GM23338 (cell line): ENCODE measurements at regions not wholly inside any gene's neighbourhood (a gene's known extent, or its start where the extent isn't known, plus 50 kb on each side); places are given as distances from the start of the nearest gene placed in this dataset.

Experiments used
- ATAC-seq: fragments of 200-7000 bp; cut with Tn5 transposase; 3 replicates; pipeline ENCODE4 v1.9.1; 2020
- DNase-seq: peaks from one replicate; pipeline ENCODE4 v3.0.0-alpha.2; 2015; ENCODE audit warnings: low spot score
- H2AFZ ChIP-seq: fragments of 200-600 bp; sonication (generic); 2 replicates; pipeline ENCODE4 v1.8.0; 2016; ENCODE audit warnings: antibody characterized with exemption, mild to moderate bottlenecking, moderate library complexity
- H3F3A ChIP-seq: fragments of 200-600 bp; sonication (generic); replicated peaks from 2 replicates; pipeline ENCODE4 v1.8.0; 2017; ENCODE audit warnings: antibody characterized with exemption, mixed run types, low read depth
- H3K27ac ChIP-seq: fragments of 200-600 bp; sonication (generic); 2 replicates; pipeline ENCODE4 v1.6.1; 2016; ENCODE audit warnings: low read depth
- H3K27me3 ChIP-seq: fragments of 200-600 bp; sonication (generic); 2 replicates; pipeline ENCODE4 v1.8.0; 2016; ENCODE audit warnings: mild to moderate bottlenecking, mixed run types, moderate library complexity; ENCODE audit not compliant: insufficient read depth
- H3K36me3 ChIP-seq: fragments of 200-600 bp; sonication (generic); 2 replicates; pipeline ENCODE4 v1.8.0; 2016; ENCODE audit warnings: mild to moderate bottlenecking; ENCODE audit not compliant: insufficient read depth
- H3K4me1 ChIP-seq: fragments of 200-600 bp; sonication (generic); 2 replicates; pipeline ENCODE4 v1.8.0; 2016; ENCODE audit warnings: mild to moderate bottlenecking, moderate library complexity; ENCODE audit not compliant: insufficient read depth
- H3K4me2 ChIP-seq: fragments of 200-600 bp; sonication (generic); 2 replicates; pipeline ENCODE4 v1.7.1; 2017; ENCODE audit warnings: mixed run types
- H3K4me3 ChIP-seq: fragments of 200-600 bp; sonication (generic); 2 replicates; pipeline ENCODE4 v1.6.1; 2016; ENCODE audit warnings: mixed run types
- H3K79me2 ChIP-seq: fragments of 200-600 bp; sonication (generic); replicated peaks from 2 replicates; pipeline ENCODE4 v1.8.0; 2017; ENCODE audit warnings: mild to moderate bottlenecking; ENCODE audit not compliant: insufficient read depth
- H3K9me2 ChIP-seq: fragments of 200-600 bp; sonication (generic); 2 replicates; pipeline ENCODE4 v1.8.0; 2017; ENCODE audit not compliant: insufficient read depth
- H4K20me1 ChIP-seq: fragments of 200-600 bp; sonication (generic); replicated peaks from 2 replicates; pipeline ENCODE4 v1.8.0; 2017; ENCODE audit warnings: mild to moderate bottlenecking; ENCODE audit not compliant: insufficient read depth
- H3K27ac Mint-ChIP-seq: 2 replicates; pipeline ENCODE4 v1.8.0; 2020; ENCODE audit warnings: inconsistent platforms, mild to moderate bottlenecking, moderate library complexity, mixed read lengths
- H3K27me3 Mint-ChIP-seq: 3 replicates; pipeline ENCODE4 v1.8.0; 2022; ENCODE audit warnings: low read depth, mild to moderate bottlenecking, moderate library complexity, mixed read lengths, inconsistent platforms; ENCODE audit not compliant: insufficient read depth, poor library complexity
- H3K36me3 Mint-ChIP-seq: 3 replicates; pipeline ENCODE4 v1.8.0; 2021; ENCODE audit warnings: low read depth, mild to moderate bottlenecking, inconsistent platforms, moderate library complexity, mixed read lengths
- H3K4me1 Mint-ChIP-seq: 3 replicates; pipeline ENCODE4 v1.8.0; 2020; ENCODE audit warnings: mild to moderate bottlenecking, inconsistent platforms, mixed read lengths
- H3K4me3 Mint-ChIP-seq: 3 replicates; pipeline ENCODE4 v1.8.0; 2021; ENCODE audit warnings: moderate library complexity, mild to moderate bottlenecking, inconsistent platforms, mixed read lengths
- H3K9me3 Mint-ChIP-seq: 3 replicates; pipeline ENCODE4 v1.8.0; 2020; ENCODE audit warnings: moderate library complexity, mild to moderate bottlenecking, inconsistent platforms, mixed read lengths
- CREB1 ChIP-seq: fragments of 250-450 bp; sonication (Bioruptor Pico); IDR thresholded peaks from 2 replicates; pipeline ENCODE4 v1.5.0; 2020; ENCODE audit warnings: low read depth, mild to moderate bottlenecking, moderate library complexity
- EZH2 ChIP-seq: fragments of 200-600 bp; sonication (generic); IDR thresholded peaks from one replicate; pipeline ENCODE4 v1.8.0; 2017; ENCODE audit warnings: antibody characterized with exemption, mild to moderate bottlenecking, low read depth; ENCODE audit not compliant: unreplicated experiment
- EZH2phosphoT487 ChIP-seq: fragments of 200-600 bp; sonication (generic); IDR thresholded peaks from one replicate; pipeline ENCODE4 v1.8.1; 2018; ENCODE audit warnings: antibody characterized with exemption; ENCODE audit not compliant: unreplicated experiment
- JUNB ChIP-seq: IDR thresholded peaks from one replicate; pipeline ENCODE4 v1.6.1; 2016; ENCODE audit warnings: antibody characterized with exemption; ENCODE audit not compliant: unreplicated experiment
- NANOG ChIP-seq: IDR thresholded peaks from 2 replicates; pipeline ENCODE4 v1.6.1; 2016; ENCODE audit warnings: antibody characterized with exemption, borderline replicate concordance
- POLR2AphosphoS5 ChIP-seq: IDR thresholded peaks from 2 replicates; pipeline ENCODE4 v1.6.1; 2016; ENCODE audit warnings: antibody characterized with exemption, low read depth
- STAT1 ChIP-seq: IDR thresholded peaks from one replicate; pipeline ENCODE4 v1.6.1; 2016; ENCODE audit warnings: antibody characterized with exemption; ENCODE audit not compliant: unreplicated experiment
- ZNF114 ChIP-seq: fragments of 250-450 bp; sonication (Bioruptor Pico); IDR thresholded peaks from 2 replicates; pipeline ENCODE4 v1.5.0; 2020; ENCODE audit warnings: mild to moderate bottlenecking, moderate library complexity
- ZNF331 ChIP-seq: fragments of 250-450 bp; sonication (Bioruptor Pico); IDR thresholded peaks from 2 replicates; pipeline ENCODE4 v1.5.0; 2020; ENCODE audit warnings: low read depth, mild to moderate bottlenecking, moderate library complexity
- TF ChIP-seq, protein P1 (sequence below), 2 experiments: fragments of 200-600 bp in 1 of 2; sonication (generic) in 1 of 2; conservative IDR thresholded peaks; 2 replicates each; pipeline versions ENCODE4 v1.5.1 to v1.6.1; 2016 to 2017; ENCODE audit warnings: antibody characterized with exemption in 2 of 2, low read depth in 2 of 2, mild to moderate bottlenecking in 2 of 2, moderate library complexity in 1 of 2
- TF ChIP-seq, protein P2 (sequence below): IDR thresholded peaks from 2 replicates; pipeline ENCODE4 v1.6.1; 2016; ENCODE audit warnings: antibody characterized with exemption
- TF ChIP-seq, protein P3 (sequence below): IDR thresholded peaks from one replicate; pipeline ENCODE4 v1.6.1; 2018; ENCODE audit warnings: antibody characterized with exemption; ENCODE audit not compliant: unreplicated experiment

DNA sequence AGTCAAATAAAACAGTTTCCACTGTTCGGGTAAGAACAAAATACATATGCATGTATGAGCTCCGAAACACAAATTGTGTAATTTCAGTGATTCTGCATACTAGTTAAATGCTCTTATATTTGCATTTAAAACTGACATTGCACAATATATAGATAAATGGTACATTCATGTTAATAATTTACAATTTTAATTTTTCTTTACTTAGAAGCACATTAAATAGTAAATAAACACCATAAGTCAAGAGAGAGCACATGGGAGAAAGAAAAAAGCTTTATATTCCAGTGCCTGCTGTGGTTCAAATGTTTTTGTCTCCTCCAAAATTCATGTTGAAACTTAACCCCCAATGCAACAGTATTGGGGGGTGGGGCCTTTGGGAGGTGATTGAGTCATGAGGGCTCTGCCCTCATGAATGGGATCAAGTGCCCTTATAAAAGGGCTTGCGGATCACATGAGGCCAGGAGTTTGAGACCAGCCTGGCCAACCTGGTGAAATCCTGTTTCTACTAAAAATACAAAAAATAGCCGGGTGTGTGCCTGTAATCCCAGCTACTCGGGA, 322.9 kb downstream of the BCOR start:
- peaks cover 47% of the 10 kb centered on the region for H3K4me1 Mint-ChIP-seq

DNA sequence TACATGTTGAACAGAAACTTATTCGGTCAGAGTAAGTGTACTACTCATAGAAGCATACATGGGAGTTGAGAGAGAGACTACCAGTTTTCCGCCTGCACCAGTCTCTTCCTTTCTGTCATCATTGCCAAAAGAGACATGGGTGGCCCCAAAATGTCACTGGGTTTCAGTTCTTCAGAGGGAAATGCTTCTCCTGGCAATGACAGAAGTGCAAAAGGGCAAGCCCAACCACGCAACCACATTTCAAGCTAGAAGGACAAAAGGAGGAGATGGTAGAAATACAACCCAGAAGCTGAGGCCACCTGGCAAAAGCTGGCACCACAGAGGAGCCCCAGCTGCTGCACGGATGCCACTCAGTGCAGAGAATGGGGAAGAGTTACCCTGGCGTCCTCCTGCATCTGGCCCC, 320.1 kb downstream of the BCOR start:
- H3K4me3 Mint-ChIP-seq, result no peak overlapping the region
- DNase-seq (no peak), ATAC-seq (no peak)
- H3K4me1 Mint-ChIP-seq, result peaks cover 37% of the 10 kb centered on the region
- H3K36me3 Mint-ChIP-seq, result peaks cover 8% of the 10 kb centered on the region; the same call in 1 of the 3 replicates
- no peaks in the 10 kb centered on the region for H3K79me2 ChIP-seq
- no peaks in the 10 kb centered on the region for H3K27me3 ChIP-seq
- peaks cover 11% of the 10 kb centered on the region for H3K27me3 Mint-ChIP-seq
- no peaks in the 10 kb centered on the region for H3K36me3 ChIP-seq
- no peak overlapping the region for H2AFZ ChIP-seq
- H3K4me1 ChIP-seq, result peaks cover 24% of the 10 kb centered on the region
- H3K4me2 ChIP-seq, result no peak overlapping the region
- no peak overlapping the region for H3K27ac ChIP-seq
- no peak overlapping the region for H3K27ac Mint-ChIP-seq
- no peaks in the 10 kb centered on the region for H4K20me1 ChIP-seq
- H3K9me3 Mint-ChIP-seq, result peaks cover 9% of the 10 kb centered on the region
- H3K4me3 ChIP-seq, result no peak overlapping the region
- H3F3A ChIP-seq, result 0 out of 2 replicates have a peak, but pooled peaks cover 6% of the 10 kb centered on the region
- H3K9me2 ChIP-seq, result no peaks in the 10 kb centered on the region
- TF ChIP-seq, protein P1, sequence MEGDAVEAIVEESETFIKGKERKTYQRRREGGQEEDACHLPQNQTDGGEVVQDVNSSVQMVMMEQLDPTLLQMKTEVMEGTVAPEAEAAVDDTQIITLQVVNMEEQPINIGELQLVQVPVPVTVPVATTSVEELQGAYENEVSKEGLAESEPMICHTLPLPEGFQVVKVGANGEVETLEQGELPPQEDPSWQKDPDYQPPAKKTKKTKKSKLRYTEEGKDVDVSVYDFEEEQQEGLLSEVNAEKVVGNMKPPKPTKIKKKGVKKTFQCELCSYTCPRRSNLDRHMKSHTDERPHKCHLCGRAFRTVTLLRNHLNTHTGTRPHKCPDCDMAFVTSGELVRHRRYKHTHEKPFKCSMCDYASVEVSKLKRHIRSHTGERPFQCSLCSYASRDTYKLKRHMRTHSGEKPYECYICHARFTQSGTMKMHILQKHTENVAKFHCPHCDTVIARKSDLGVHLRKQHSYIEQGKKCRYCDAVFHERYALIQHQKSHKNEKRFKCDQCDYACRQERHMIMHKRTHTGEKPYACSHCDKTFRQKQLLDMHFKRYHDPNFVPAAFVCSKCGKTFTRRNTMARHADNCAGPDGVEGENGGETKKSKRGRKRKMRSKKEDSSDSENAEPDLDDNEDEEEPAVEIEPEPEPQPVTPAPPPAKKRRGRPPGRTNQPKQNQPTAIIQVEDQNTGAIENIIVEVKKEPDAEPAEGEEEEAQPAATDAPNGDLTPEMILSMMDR (conservative IDR thresholded peaks at IDR 0.05; ENCODE audit: low read depth in 2 of 2), result no peak
- no peak for TF ChIP-seq ZNF331 (CRISPR knock-in tag)
- no peak for TF ChIP-seq POLR2AphosphoS5
- TF ChIP-seq STAT1, result no peak
- TF ChIP-seq JUNB, result no peak
- TF ChIP-seq NANOG, result no peak
- TF ChIP-seq CREB1, result no peak
- no peak for TF ChIP-seq EZH2
- no peak for TF ChIP-seq EZH2phosphoT487
- TF ChIP-seq, protein P2, sequence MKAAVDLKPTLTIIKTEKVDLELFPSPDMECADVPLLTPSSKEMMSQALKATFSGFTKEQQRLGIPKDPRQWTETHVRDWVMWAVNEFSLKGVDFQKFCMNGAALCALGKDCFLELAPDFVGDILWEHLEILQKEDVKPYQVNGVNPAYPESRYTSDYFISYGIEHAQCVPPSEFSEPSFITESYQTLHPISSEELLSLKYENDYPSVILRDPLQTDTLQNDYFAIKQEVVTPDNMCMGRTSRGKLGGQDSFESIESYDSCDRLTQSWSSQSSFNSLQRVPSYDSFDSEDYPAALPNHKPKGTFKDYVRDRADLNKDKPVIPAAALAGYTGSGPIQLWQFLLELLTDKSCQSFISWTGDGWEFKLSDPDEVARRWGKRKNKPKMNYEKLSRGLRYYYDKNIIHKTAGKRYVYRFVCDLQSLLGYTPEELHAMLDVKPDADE, result no peak

More for the DNA sequence above, 322.9 kb downstream of the BCOR start:
- Histone ChIP-seq H3K36me3 (no peaks in the 10 kb centered on the region), H3K79me2 (no peaks in the 10 kb centered on the region), H3K27me3 (no peaks in the 10 kb centered on the region), H3F3A (peaks cover 7% of the 10 kb centered on the region; the same call in 1 of the 2 replicates), H3K27ac (no peak overlapping the region), H3K9me2 (no peaks in the 10 kb centered on the region), H2AFZ (no peak overlapping the region), H3K4me1 (peaks cover 32% of the 10 kb centered on the region), H4K20me1 (no peaks in the 10 kb centered on the region), H3K4me3 (no peak overlapping the region), H3K4me2 (0 out of 2 replicates have a peak overlapping the region, but pooled peaks have one; percentile 27)
- Mint-ChIP-seq H3K36me3 (peaks cover 3% of the 10 kb centered on the region; the same call in 2 of the 3 replicates), H3K27ac (no peak overlapping the region), H3K27me3 (peaks cover 14% of the 10 kb centered on the region), H3K4me3 (no peak overlapping the region), H3K9me3 (peaks cover 5% of the 10 kb centered on the region)
- TF ChIP-seq ZNF331 (CRISPR knock-in tag) (no peak), ZNF114 (CRISPR knock-in tag) (no peak), STAT1 (no peak), NANOG (no peak), EZH2 (no peak), CREB1 (no peak)
- TF ChIP-seq, protein P1 (conservative IDR thresholded peaks at IDR 0.05; ENCODE audit: low read depth in 2 of 2), result no peak
- TF ChIP-seq, protein P3, sequence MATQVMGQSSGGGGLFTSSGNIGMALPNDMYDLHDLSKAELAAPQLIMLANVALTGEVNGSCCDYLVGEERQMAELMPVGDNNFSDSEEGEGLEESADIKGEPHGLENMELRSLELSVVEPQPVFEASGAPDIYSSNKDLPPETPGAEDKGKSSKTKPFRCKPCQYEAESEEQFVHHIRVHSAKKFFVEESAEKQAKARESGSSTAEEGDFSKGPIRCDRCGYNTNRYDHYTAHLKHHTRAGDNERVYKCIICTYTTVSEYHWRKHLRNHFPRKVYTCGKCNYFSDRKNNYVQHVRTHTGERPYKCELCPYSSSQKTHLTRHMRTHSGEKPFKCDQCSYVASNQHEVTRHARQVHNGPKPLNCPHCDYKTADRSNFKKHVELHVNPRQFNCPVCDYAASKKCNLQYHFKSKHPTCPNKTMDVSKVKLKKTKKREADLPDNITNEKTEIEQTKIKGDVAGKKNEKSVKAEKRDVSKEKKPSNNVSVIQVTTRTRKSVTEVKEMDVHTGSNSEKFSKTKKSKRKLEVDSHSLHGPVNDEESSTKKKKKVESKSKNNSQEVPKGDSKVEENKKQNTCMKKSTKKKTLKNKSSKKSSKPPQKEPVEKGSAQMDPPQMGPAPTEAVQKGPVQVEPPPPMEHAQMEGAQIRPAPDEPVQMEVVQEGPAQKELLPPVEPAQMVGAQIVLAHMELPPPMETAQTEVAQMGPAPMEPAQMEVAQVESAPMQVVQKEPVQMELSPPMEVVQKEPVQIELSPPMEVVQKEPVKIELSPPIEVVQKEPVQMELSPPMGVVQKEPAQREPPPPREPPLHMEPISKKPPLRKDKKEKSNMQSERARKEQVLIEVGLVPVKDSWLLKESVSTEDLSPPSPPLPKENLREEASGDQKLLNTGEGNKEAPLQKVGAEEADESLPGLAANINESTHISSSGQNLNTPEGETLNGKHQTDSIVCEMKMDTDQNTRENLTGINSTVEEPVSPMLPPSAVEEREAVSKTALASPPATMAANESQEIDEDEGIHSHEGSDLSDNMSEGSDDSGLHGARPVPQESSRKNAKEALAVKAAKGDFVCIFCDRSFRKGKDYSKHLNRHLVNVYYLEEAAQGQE, result no peak
- DNase-seq (no peak), ATAC-seq (no peak)
